ENCODE measurements at regions not wholly inside any gene's neighbourhood (a gene's known extent, or its start where the extent isn't known, plus 50 kb on each side); places are given as distances from the start of the nearest gene placed in this dataset.

DNA sequence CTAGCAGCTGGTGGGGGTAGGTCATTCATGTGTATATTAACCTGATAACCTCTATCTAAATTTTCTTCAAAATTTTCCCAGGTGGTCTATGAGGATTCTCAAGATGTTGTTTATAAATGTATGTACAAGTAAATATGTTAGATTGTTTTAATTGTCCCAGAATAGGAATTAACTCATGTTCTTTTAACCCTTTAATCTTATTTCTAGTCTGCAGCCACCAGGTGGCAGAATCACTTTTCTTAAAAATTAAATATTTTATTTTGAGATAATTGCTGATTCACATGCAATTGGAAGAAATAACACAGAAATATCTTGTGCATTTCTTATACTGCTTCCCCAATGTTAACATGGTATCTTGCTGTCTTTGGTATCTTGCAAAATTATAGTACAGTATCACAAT is 589.5 kb downstream of the ARL4A start:
- Histone ChIP-seq H3K4me3 (ENCODE audit: low read depth, low read length, poor library complexity, severe bottlenecking) (no peak overlapping the region), H4K20me1 (ENCODE audit: insufficient read depth, low read length) (no peaks in the 10 kb centered on the region), H3K9me2 (ENCODE audit: insufficient read depth, low read length) (no peaks in the 10 kb centered on the region), H3K9me3 (ENCODE audit: low read length) (no peaks in the 10 kb centered on the region), H2AFZ (ENCODE audit: low read length) (no peak overlapping the region), H3K36me3 (ENCODE audit: insufficient read depth, low read length) (no peaks in the 10 kb centered on the region), H3K27ac (ENCODE audit: low read depth, low read length, poor library complexity, severe bottlenecking) (no peak overlapping the region), H3K4me2 (ENCODE audit: low read length) (no peak overlapping the region), H3K79me2 (ENCODE audit: insufficient read depth, low read depth, low read length) (no peaks in the 10 kb centered on the region), H3K4me1 (ENCODE audit: insufficient read depth, low read length, poor library complexity, severe bottlenecking) (no peaks in the 10 kb centered on the region)
- TF ChIP-seq EZH2phosphoT487 (IDR thresholded peaks at IDR 0.05; ENCODE audit: borderline replicate concordance, low read depth, low read length) = no peak
- TF ChIP-seq CTCF (conservative IDR thresholded peaks at IDR 0.05; ENCODE audit: low read length) = peak; percentile 77
- intact Hi-C loops (cut with micrococcal nuclease; ENCODE audit: unreplicated experiment) = no loop called here
- peak; percentile 2 for DNase-seq (ENCODE audit: low spot score)
- ChIA-PET CTCF (ENCODE audit: unreplicated experiment) (no interaction called here), POLR2A (no interaction called here)
- BruUV-seq (replicated peaks) = no TSS peak

DNA sequence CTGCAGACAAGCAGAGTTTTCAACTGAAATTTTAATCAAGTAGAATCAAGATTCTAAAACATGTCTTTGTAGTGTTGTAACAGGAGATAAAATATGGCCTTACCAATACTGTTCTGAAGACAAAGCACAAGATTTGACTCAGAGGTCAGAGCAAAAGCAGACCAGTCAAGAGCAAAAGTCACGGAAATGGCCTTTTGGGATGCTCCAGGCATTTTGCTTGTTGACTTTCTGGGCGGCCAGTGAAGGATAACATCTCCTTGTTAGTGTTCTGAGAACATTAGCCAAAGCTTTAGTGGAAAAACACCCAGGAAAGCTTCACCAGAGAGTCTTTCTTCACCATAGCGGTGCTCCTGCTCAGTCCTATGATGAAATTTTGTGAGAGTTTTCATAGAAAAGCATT is 590.6 kb downstream of the ARL4A start:
- Histone ChIP-seq H3K36me3 (ENCODE audit: insufficient read depth, low read length) (no peaks in the 10 kb centered on the region), H3K4me3 (ENCODE audit: low read depth, low read length, poor library complexity, severe bottlenecking) (no peak overlapping the region), H3K79me2 (ENCODE audit: insufficient read depth, low read depth, low read length) (no peaks in the 10 kb centered on the region), H4K20me1 (ENCODE audit: insufficient read depth, low read length) (no peaks in the 10 kb centered on the region), H3K27ac (ENCODE audit: low read depth, low read length, poor library complexity, severe bottlenecking) (no peak overlapping the region), H3K4me2 (ENCODE audit: low read length) (no peak overlapping the region), H3K9me2 (ENCODE audit: insufficient read depth, low read length) (no peaks in the 10 kb centered on the region), H2AFZ (ENCODE audit: low read length) (no peak overlapping the region), H3K4me1 (ENCODE audit: insufficient read depth, low read length, poor library complexity, severe bottlenecking) (no peaks in the 10 kb centered on the region), H3K9me3 (ENCODE audit: low read length) (no peaks in the 10 kb centered on the region)
- no TSS peak for BruUV-seq (replicated peaks)
- TF ChIP-seq EZH2phosphoT487 (IDR thresholded peaks at IDR 0.05; ENCODE audit: borderline replicate concordance, low read depth, low read length) = no peak
- no peak for TF ChIP-seq CTCF (conservative IDR thresholded peaks at IDR 0.05; ENCODE audit: low read length)
- intact Hi-C loops (cut with micrococcal nuclease; ENCODE audit: unreplicated experiment) = no loop called here
- ChIA-PET POLR2A (no interaction called here), CTCF (ENCODE audit: unreplicated experiment) (no interaction called here)
- DNase-seq (ENCODE audit: low spot score) = no peak

DNA sequence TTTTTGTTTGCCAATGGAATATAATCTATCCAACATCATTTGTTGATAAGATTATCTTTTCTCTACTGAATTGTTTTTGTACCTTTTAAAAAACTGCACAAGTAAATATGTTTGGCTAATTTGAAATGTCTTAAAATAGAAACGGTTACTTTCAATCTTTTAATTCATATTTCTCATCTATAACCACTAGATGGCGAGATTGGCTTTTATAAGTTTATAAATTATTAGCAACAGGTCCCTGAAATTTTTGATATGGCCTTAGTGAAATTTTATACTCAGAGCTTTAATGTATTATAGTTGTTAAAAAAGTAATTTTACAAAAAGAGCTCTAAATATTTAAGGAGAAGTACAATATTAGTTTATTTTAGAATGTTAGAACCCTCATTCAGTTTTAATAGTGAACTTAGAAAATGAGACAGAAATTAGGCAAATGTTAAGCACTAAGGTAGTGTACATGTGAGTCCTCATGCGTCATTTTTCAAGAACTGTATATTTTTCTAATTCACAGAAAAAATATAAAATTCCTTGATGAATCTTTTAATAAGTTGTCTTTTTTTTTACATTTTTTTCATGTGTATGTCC is 592.5 kb downstream of the ARL4A start:
- Histone ChIP-seq H3K4me2 (ENCODE audit: low read length) (no peak overlapping the region), H3K9me2 (ENCODE audit: insufficient read depth, low read length) (no peaks in the 10 kb centered on the region), H3K36me3 (ENCODE audit: insufficient read depth, low read length) (no peaks in the 10 kb centered on the region), H3K4me1 (ENCODE audit: insufficient read depth, low read length, poor library complexity, severe bottlenecking) (no peaks in the 10 kb centered on the region), H3K27ac (ENCODE audit: low read depth, low read length, poor library complexity, severe bottlenecking) (no peak overlapping the region), H4K20me1 (ENCODE audit: insufficient read depth, low read length) (no peaks in the 10 kb centered on the region), H2AFZ (ENCODE audit: low read length) (no peak overlapping the region), H3K9me3 (ENCODE audit: low read length) (no peaks in the 10 kb centered on the region), H3K79me2 (ENCODE audit: insufficient read depth, low read depth, low read length) (no peaks in the 10 kb centered on the region), H3K4me3 (ENCODE audit: low read depth, low read length, poor library complexity, severe bottlenecking) (no peak overlapping the region)
- intact Hi-C loops (cut with micrococcal nuclease; ENCODE audit: unreplicated experiment) = loop anchor here (5.0 kb wide), 3 partner anchors 462 to 1412 kb away; no protein-coding TSS in a partner anchor
- ChIA-PET POLR2A (no interaction called here), CTCF (ENCODE audit: unreplicated experiment) (no interaction called here)
- no TSS peak for BruUV-seq (replicated peaks)
- DNase-seq (ENCODE audit: low spot score) = peak; percentile 56
- TF ChIP-seq CTCF (conservative IDR thresholded peaks at IDR 0.05; ENCODE audit: low read length) (peak; percentile 84), EZH2phosphoT487 (IDR thresholded peaks at IDR 0.05; ENCODE audit: borderline replicate concordance, low read depth, low read length) (no peak)

Measured in OCI-LY7 (cell line).